ENCODE measurements at regions not wholly inside any gene's neighbourhood (a gene's known extent, or its start where the extent isn't known, plus 50 kb on each side); places are given as distances from the start of the nearest gene placed in this dataset.

DNA sequence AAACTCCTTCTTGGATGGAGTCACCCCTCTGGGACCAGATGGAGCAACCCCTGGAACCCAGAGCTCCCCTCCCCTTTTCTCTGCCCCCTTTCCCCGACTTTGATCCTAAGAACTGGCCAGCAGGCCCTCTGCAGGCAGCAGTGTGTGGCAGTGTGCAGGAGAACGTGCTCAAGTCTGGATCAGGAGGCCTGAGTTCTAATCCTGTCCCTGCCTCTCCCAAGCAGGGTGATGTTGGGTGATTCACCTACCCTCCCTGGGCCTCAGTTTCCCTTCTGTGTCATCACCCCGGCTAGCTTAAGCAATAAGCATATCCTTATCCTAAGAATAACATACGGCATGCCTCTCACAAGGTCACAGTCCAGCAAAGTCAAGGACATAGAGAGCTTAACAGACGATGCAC, 67.6 kb downstream of the C9orf50 start:
- TF ChIP-seq, protein P1, sequence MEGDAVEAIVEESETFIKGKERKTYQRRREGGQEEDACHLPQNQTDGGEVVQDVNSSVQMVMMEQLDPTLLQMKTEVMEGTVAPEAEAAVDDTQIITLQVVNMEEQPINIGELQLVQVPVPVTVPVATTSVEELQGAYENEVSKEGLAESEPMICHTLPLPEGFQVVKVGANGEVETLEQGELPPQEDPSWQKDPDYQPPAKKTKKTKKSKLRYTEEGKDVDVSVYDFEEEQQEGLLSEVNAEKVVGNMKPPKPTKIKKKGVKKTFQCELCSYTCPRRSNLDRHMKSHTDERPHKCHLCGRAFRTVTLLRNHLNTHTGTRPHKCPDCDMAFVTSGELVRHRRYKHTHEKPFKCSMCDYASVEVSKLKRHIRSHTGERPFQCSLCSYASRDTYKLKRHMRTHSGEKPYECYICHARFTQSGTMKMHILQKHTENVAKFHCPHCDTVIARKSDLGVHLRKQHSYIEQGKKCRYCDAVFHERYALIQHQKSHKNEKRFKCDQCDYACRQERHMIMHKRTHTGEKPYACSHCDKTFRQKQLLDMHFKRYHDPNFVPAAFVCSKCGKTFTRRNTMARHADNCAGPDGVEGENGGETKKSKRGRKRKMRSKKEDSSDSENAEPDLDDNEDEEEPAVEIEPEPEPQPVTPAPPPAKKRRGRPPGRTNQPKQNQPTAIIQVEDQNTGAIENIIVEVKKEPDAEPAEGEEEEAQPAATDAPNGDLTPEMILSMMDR (IDR thresholded peaks at IDR 0.05; ENCODE audit: low read depth, low read length, missing input control) = no peak
- TF ChIP-seq SP1 (IDR thresholded peaks at IDR 0.05) = no peak
- no peak for TF ChIP-seq TAF1 (conservative IDR thresholded peaks at IDR 0.05)
- TF ChIP-seq, protein P2, sequence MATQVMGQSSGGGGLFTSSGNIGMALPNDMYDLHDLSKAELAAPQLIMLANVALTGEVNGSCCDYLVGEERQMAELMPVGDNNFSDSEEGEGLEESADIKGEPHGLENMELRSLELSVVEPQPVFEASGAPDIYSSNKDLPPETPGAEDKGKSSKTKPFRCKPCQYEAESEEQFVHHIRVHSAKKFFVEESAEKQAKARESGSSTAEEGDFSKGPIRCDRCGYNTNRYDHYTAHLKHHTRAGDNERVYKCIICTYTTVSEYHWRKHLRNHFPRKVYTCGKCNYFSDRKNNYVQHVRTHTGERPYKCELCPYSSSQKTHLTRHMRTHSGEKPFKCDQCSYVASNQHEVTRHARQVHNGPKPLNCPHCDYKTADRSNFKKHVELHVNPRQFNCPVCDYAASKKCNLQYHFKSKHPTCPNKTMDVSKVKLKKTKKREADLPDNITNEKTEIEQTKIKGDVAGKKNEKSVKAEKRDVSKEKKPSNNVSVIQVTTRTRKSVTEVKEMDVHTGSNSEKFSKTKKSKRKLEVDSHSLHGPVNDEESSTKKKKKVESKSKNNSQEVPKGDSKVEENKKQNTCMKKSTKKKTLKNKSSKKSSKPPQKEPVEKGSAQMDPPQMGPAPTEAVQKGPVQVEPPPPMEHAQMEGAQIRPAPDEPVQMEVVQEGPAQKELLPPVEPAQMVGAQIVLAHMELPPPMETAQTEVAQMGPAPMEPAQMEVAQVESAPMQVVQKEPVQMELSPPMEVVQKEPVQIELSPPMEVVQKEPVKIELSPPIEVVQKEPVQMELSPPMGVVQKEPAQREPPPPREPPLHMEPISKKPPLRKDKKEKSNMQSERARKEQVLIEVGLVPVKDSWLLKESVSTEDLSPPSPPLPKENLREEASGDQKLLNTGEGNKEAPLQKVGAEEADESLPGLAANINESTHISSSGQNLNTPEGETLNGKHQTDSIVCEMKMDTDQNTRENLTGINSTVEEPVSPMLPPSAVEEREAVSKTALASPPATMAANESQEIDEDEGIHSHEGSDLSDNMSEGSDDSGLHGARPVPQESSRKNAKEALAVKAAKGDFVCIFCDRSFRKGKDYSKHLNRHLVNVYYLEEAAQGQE (IDR thresholded peaks at IDR 0.05) = no peak
- TF ChIP-seq HNF4A (conservative IDR thresholded peaks at IDR 0.05) = no peak
- no peak for TF ChIP-seq EGR1 (IDR thresholded peaks at IDR 0.05; ENCODE audit: low read depth in 2 of 2)
- TF ChIP-seq JUND (IDR thresholded peaks at IDR 0.05) = no peak
- TF ChIP-seq, protein P3, sequence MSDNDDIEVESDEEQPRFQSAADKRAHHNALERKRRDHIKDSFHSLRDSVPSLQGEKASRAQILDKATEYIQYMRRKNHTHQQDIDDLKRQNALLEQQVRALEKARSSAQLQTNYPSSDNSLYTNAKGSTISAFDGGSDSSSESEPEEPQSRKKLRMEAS (IDR thresholded peaks at IDR 0.05) = no peak
- no peak for TF ChIP-seq FOXA1 (IDR thresholded peaks at IDR 0.05)
- TF ChIP-seq NR2F2 (IDR thresholded peaks at IDR 0.05) = no peak
- TF ChIP-seq RAD21 (IDR thresholded peaks at IDR 0.05) = no peak
- TF ChIP-seq, protein P4, sequence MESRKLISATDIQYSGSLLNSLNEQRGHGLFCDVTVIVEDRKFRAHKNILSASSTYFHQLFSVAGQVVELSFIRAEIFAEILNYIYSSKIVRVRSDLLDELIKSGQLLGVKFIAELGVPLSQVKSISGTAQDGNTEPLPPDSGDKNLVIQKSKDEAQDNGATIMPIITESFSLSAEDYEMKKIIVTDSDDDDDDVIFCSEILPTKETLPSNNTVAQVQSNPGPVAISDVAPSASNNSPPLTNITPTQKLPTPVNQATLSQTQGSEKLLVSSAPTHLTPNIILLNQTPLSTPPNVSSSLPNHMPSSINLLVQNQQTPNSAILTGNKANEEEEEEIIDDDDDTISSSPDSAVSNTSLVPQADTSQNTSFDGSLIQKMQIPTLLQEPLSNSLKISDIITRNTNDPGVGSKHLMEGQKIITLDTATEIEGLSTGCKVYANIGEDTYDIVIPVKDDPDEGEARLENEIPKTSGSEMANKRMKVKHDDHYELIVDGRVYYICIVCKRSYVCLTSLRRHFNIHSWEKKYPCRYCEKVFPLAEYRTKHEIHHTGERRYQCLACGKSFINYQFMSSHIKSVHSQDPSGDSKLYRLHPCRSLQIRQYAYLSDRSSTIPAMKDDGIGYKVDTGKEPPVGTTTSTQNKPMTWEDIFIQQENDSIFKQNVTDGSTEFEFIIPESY (IDR thresholded peaks at IDR 0.05) = no peak
- TF ChIP-seq YY1 (IDR thresholded peaks at IDR 0.05) = no peak
- no peak for TF ChIP-seq HNF4G (IDR thresholded peaks at IDR 0.05)
